Adrenal gland (tissue), 9 donors: ENCODE measurements at regions not wholly inside any gene's neighbourhood (a gene's known extent, or its start where the extent isn't known, plus 50 kb on each side); places are given as distances from the start of the nearest gene placed in this dataset.
"Not testable (repeated sequence)": the region's sequence is repeated elsewhere in the genome, so short reads cannot be mapped to it uniquely, and the experiment has no call there.

Experiments used
- DNase-seq, 7 donors: peaks; one replicate each; pipeline ENCODE4 v3.0.0-alpha.2; 2019 to 2020
- H3K27ac ChIP-seq, 5 donors: fragments of 200-600 bp; sonication (generic) in 4 of 5; 1 replicate in 3 of 5; 2 replicates in 2 of 5; pipeline versions ENCODE4 v1.5.1 to v1.8.0; 2016 to 2020; ENCODE audit warnings: mild to moderate bottlenecking in 1 of 5
- H3K27me3 ChIP-seq: fragments of 200-600 bp; 2 replicates; pipeline ENCODE4 v1.8.0; 2021
- H3K36me3 ChIP-seq, 2 donors: fragments of 200-600 bp; replicated peaks in 1 of 2; 1 replicate in 1 of 2; 2 replicates in 1 of 2; pipeline versions ENCODE4 v1.5.1 to v1.8.0; 2018 to 2022
- H3K4me1 ChIP-seq, 2 donors: fragments of 200-600 bp; replicated peaks in 1 of 2; 1 replicate in 1 of 2; 2 replicates in 1 of 2; pipeline versions ENCODE4 v1.5.1 to v1.8.0; 2018 to 2021
- H3K4me3 ChIP-seq, 4 donors: fragments of 200-600 bp; sonication (generic) in 3 of 4; one replicate each; pipeline ENCODE4 v1.5.1; 2016 to 2018
- H3K9me3 ChIP-seq, 3 donors: fragments of 200-600 bp; sonication (generic) in 1 of 3; replicated peaks in 1 of 3; 1 replicate in 2 of 3; 2 replicates in 1 of 3; pipeline versions ENCODE4 v1.5.1 to v1.8.0; 2016 to 2021
- CTCF ChIP-seq, 6 experiments: fragments of 450-650 bp in 4 of 6; fragments of 200-600 bp in 2 of 6; sonication (generic) in 1 of 6; IDR thresholded peaks; 1 replicate in 5 of 6; 2 replicates in 1 of 6; pipeline versions ENCODE4 v1.5.1 to v1.8.0; 2016 to 2021; ENCODE audit warnings: antibody characterized with exemption in 6 of 6, mild to moderate bottlenecking in 2 of 6, moderate library complexity in 1 of 6
- POLR2A ChIP-seq, 2 donors: fragments of 450-650 bp; IDR thresholded peaks; one replicate each; pipeline ENCODE4 v1.6.1; 2017; ENCODE audit warnings: antibody characterized with exemption in 2 of 2, mild to moderate bottlenecking in 2 of 2, moderate library complexity in 1 of 2
- WGBS, 4 donors: extraction: QIAGEN DNeasy Blood & Tissue Kit in 2 of 4; methylation state at CpG; one replicate each; pipeline versions ENCODE4 v1.1.5 to v1.1.7; 2013 to 2017; 5-methylcytosine and 5-hydroxymethylcytosine counted together
- intact Hi-C, 2 donors: fragments of 100-400 bp; cut with DNase I; formaldehyde crosslinking; loops; one replicate each; pipeline versions ENCODE4 v1.14.1 to v1.15.0; 2022 to 2023
- donor health status: healthy with polysubstance abuse.
- donor health status: Bipolar disorder and iron deficiency.
- donor health status: DM: yes; HTN: yes; CAD: no.
- donor health status: DM: no; HTN: no; CAD: no.
- donor health status: DM: no; HTN: no; CAD: no.

- Histone ChIP-seq H3K27me3 (no peaks in the 10 kb centered on the region), H3K9me3 (no peaks in the 10 kb centered on the region), H3K4me3 (no peak overlapping the region), H3K4me1 (no peaks in the 10 kb centered on the region), H3K36me3 (no peaks in the 10 kb centered on the region), H3K27ac (no peak overlapping the region)
- WGBS, 4 donors, result 68 to 83% (median 75%) methylated on average over 5 to 6 of the region's 6 CpGs
- DNase-seq, result no peak
- intact Hi-C loops, result no loop called here
- TF ChIP-seq CTCF (IDR thresholded peaks at IDR 0.05), result no peak
- TF ChIP-seq POLR2A (IDR thresholded peaks at IDR 0.05), result no peak
Measured at GRCh38 chr15:23793191-23793680, 106.1 kb upstream of the NDN start.

GRCh38 chr15:23797747-23798446, 110.8 kb upstream of the NDN start:
- Histone ChIP-seq H3K4me1 (no peaks in the 10 kb centered on the region), H3K27me3 (no peaks in the 10 kb centered on the region), H3K4me3 (no peak overlapping the region), H3K27ac (no peak overlapping the region), H3K9me3 (no peaks in the 10 kb centered on the region), H3K36me3 (no peaks in the 10 kb centered on the region)
- intact Hi-C loops, result no loop called here
- no peak for DNase-seq
- TF ChIP-seq POLR2A (IDR thresholded peaks at IDR 0.05), result no peak
- no peak for TF ChIP-seq CTCF (IDR thresholded peaks at IDR 0.05)
- 56 to 68% (median 60%) methylated on average over 22 of the region's 22 CpGs for WGBS, 4 donors

GRCh38 chr15:23801881-23802280, 114.8 kb upstream of the NDN start:
- no peaks in the 10 kb centered on the region for H3K4me1 ChIP-seq
- no peak overlapping the region for H3K4me3 ChIP-seq
- no peak for DNase-seq
- 71 to 88% (median 77%) methylated on average over 2 of the region's 2 CpGs for WGBS, 4 donors
- TF ChIP-seq POLR2A (IDR thresholded peaks at IDR 0.05) (no peak), CTCF (IDR thresholded peaks at IDR 0.05) (no peak)
- intact Hi-C loops, result loop anchor here in 1 of 2 donors (10.0 kb wide), 1 partner anchor 63 kb away; no protein-coding TSS in a partner anchor
- no peaks in the 10 kb centered on the region for H3K9me3 ChIP-seq
- no peaks in the 10 kb centered on the region for H3K27me3 ChIP-seq
- no peaks in the 10 kb centered on the region for H3K36me3 ChIP-seq
- H3K27ac ChIP-seq, result no peak overlapping the region

GRCh38 chr15:23802896-23803435, 115.9 kb upstream of the NDN start:
- H3K9me3 ChIP-seq, H3K27me3 ChIP-seq, H3K36me3 ChIP-seq, H3K4me3 ChIP-seq, DNase-seq, H3K27ac ChIP-seq, H3K4me1 ChIP-seq: not testable (repeated sequence)
- WGBS, 4 donors, result 79 to 85% (median 79%) methylated on average over 34 to 36 of the region's 37 CpGs; no CpG with 5 or more reads in 1 of the 4 donors
- intact Hi-C loops, result loop anchor here in 1 of 2 donors (10.0 kb wide), 1 partner anchor 62 kb away; no protein-coding TSS in a partner anchor
